ENCODE measurements at regions not wholly inside any gene's neighbourhood (a gene's known extent, or its start where the extent isn't known, plus 50 kb on each side); places are given as distances from the start of the nearest gene placed in this dataset.

DNA sequence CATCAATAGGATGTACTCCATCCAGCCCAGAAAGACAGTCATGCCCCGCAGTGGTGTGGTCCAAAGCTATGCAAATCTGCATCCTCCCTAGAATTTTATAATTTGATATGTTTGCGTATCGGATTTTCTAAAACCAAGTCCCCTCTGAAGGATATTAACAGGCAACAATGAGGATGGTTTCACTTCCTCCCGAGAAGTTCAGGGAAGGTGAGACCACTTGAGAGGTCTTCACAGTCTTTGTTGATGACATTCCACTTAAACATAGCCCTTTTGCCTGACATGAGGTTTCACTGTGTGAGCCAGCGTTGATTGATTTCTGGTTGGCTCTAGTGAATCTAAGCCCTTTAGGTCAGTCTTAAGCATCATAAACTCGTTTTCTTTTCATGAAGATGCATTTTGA is 276.1 kb downstream of the NR2F2 start:
- BruUV-seq (replicated peaks) = no TSS peak
- Mint-ChIP-seq H3K27ac (ENCODE audit: unreplicated experiment) (no peak overlapping the region), H3K4me3 (ENCODE audit: low read depth, unreplicated experiment) (no peak overlapping the region), H3K27me3 (ENCODE audit: unreplicated experiment) (no peaks in the 10 kb centered on the region), H3K4me1 (ENCODE audit: low read depth, unreplicated experiment) (no peaks in the 10 kb centered on the region), H3K9me3 (ENCODE audit: low read depth, unreplicated experiment) (no peaks in the 10 kb centered on the region), H3K36me3 (ENCODE audit: insufficient read depth, unreplicated experiment) (no peaks in the 10 kb centered on the region)
- CTCF ChIA-PET = interaction anchor here (1.5 kb wide), 1 partner anchor 10 kb away, joined by 3 read pairs; no protein-coding TSS in a partner anchor
- TF ChIP-seq, protein P1, sequence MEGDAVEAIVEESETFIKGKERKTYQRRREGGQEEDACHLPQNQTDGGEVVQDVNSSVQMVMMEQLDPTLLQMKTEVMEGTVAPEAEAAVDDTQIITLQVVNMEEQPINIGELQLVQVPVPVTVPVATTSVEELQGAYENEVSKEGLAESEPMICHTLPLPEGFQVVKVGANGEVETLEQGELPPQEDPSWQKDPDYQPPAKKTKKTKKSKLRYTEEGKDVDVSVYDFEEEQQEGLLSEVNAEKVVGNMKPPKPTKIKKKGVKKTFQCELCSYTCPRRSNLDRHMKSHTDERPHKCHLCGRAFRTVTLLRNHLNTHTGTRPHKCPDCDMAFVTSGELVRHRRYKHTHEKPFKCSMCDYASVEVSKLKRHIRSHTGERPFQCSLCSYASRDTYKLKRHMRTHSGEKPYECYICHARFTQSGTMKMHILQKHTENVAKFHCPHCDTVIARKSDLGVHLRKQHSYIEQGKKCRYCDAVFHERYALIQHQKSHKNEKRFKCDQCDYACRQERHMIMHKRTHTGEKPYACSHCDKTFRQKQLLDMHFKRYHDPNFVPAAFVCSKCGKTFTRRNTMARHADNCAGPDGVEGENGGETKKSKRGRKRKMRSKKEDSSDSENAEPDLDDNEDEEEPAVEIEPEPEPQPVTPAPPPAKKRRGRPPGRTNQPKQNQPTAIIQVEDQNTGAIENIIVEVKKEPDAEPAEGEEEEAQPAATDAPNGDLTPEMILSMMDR (IDR thresholded peaks at IDR 0.05; ENCODE audit: unreplicated experiment) = no peak
- intact Hi-C loops (cut with micrococcal nuclease; ENCODE audit: unreplicated experiment) = no loop called here
- DNase-seq = no peak

DNA sequence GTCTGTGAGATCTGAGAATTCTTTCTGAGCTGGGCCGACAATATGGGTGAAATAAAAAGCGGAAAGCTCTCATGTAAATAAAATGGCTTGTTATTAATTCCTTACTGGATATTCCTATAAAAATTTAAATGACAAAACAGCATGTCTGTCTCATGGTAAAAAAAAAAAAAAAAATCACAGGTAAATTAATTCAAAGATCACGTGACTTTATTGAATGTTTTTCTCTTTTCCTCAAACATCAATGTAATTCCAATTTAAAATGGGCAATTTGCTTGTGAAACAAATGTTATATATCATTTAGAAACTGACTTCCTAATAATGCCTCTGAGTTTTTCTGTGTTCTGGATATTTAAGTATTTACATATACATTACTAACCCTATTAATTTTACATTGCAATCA is 280.3 kb downstream of the NR2F2 start:
- TF ChIP-seq, protein P1 (IDR thresholded peaks at IDR 0.05; ENCODE audit: unreplicated experiment) = no peak
- intact Hi-C loops (cut with micrococcal nuclease; ENCODE audit: unreplicated experiment) = no loop called here
- Mint-ChIP-seq H3K27me3 (ENCODE audit: unreplicated experiment) (no peaks in the 10 kb centered on the region), H3K4me1 (ENCODE audit: low read depth, unreplicated experiment) (no peaks in the 10 kb centered on the region), H3K4me3 (ENCODE audit: low read depth, unreplicated experiment) (no peak overlapping the region), H3K27ac (ENCODE audit: unreplicated experiment) (no peak overlapping the region), H3K9me3 (ENCODE audit: low read depth, unreplicated experiment) (peaks cover 2% of the 10 kb centered on the region), H3K36me3 (ENCODE audit: insufficient read depth, unreplicated experiment) (no peaks in the 10 kb centered on the region)
- DNase-seq = no peak
- CTCF ChIA-PET = no interaction called here
- BruUV-seq (replicated peaks) = no TSS peak

DNA sequence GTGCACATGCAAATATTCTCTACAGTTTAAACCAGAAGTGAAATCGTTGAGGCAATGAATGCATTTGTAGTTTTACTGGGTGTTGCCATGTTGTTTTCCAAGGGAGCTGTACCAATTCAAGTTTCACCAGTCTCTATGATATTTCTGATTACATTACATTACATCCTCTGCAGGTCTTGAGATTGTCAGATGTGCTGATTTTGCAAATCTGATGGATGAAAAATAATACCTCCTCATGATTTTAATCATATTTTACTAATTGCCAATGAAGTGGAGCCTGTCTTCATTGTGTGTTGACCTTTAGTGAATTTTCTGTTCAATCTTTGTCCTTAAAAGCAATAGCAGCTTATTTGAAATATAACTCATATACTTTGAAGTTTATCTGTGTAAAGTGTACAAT is 282.4 kb downstream of the NR2F2 start:
- no peak for DNase-seq
- intact Hi-C loops (cut with micrococcal nuclease; ENCODE audit: unreplicated experiment) = no loop called here
- Mint-ChIP-seq H3K27me3 (ENCODE audit: unreplicated experiment) (no peaks in the 10 kb centered on the region), H3K36me3 (ENCODE audit: insufficient read depth, unreplicated experiment) (no peaks in the 10 kb centered on the region), H3K9me3 (ENCODE audit: low read depth, unreplicated experiment) (peaks cover 2% of the 10 kb centered on the region), H3K27ac (ENCODE audit: unreplicated experiment) (no peak overlapping the region), H3K4me1 (ENCODE audit: low read depth, unreplicated experiment) (no peaks in the 10 kb centered on the region), H3K4me3 (ENCODE audit: low read depth, unreplicated experiment) (no peak overlapping the region)
- TF ChIP-seq, protein P1 (IDR thresholded peaks at IDR 0.05; ENCODE audit: unreplicated experiment) = no peak
- CTCF ChIA-PET = interaction anchor here (0.6 kb wide), 1 partner anchor 27 kb away, joined by 3 read pairs; no protein-coding TSS in a partner anchor
- no TSS peak for BruUV-seq (replicated peaks)

DNA sequence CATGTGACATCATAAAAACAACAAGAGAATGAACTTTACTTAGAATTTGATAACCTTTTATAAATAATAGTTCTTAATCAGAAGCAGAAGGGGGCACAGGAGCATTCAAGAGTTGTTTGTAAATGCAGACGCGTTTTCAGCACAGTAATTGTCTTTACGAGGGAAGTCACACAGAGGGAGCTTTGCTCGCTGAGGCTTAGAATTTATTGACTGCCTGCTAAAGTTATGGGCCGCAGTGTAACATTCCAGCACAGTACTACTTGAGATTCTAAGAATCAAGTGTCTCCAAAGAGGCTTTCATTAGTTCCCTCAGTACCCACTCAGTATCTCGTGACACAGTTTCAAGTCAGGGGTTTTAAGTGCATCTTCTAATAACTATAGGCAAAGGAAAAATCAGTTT is 288.7 kb downstream of the NR2F2 start:
- Mint-ChIP-seq H3K27me3 (ENCODE audit: unreplicated experiment) (no peaks in the 10 kb centered on the region), H3K36me3 (ENCODE audit: insufficient read depth, unreplicated experiment) (no peaks in the 10 kb centered on the region), H3K4me3 (ENCODE audit: low read depth, unreplicated experiment) (no peak overlapping the region), H3K27ac (ENCODE audit: unreplicated experiment) (no peak overlapping the region), H3K9me3 (ENCODE audit: low read depth, unreplicated experiment) (no peaks in the 10 kb centered on the region), H3K4me1 (ENCODE audit: low read depth, unreplicated experiment) (no peaks in the 10 kb centered on the region)
- no TSS peak for BruUV-seq (replicated peaks)
- intact Hi-C loops (cut with micrococcal nuclease; ENCODE audit: unreplicated experiment) = no loop called here
- TF ChIP-seq, protein P1 (IDR thresholded peaks at IDR 0.05; ENCODE audit: unreplicated experiment) = no peak
- CTCF ChIA-PET = no interaction called here
- DNase-seq = no peak

Measured in Calu3 (cell line).